ENCODE measurements at regions not wholly inside any gene's neighbourhood (a gene's known extent, or its start where the extent isn't known, plus 50 kb on each side); places are given as distances from the start of the nearest gene placed in this dataset.

DNA sequence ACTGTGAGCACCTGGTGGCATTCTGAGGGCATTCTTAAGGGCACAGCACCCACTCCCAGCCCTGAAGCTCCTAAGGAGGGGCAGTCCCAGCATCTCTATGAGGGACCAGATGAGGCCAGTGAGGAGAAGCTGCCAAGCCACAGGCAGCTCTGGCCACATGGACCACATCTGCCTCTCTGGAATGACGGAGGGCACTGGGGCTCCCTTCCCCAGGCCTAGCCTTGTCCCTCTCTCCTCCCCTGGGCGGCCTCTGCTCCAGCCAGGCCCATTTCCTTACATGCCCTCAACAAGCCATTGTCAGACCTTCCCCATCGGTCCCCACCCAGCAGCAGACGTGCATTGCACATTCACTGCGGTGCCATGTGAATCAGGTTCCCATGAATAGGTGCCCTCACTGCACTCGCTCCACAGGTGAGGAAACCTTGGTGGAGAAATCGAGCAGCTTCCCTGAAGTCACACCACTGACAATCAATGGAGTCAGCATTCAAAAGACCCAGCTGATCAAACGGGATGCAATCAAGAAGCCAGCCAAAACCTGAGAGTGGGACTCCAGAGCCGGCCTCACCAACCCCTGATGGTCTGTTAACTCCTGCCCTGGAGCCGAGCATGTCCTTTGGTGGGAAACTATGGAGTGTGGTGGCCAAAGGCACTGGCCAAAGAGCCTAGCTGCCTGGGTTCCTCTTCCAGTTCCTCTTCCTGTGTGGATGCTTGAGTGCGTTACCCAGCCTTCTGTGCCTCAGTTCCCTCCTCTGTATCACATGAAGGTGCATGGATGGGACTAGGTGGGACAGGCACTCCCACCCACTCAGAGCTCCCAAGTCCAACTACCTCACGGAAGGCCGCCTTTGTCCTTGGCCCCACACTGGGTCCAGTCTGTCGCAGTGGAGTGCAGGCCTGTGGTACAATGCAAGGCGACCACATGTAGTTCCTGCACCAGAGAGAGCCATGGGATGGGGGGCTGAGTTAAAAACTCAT is 147.3 kb downstream of the ZFP36L2 start:
- Histone ChIP-seq H3K36me3 (ENCODE audit: control insufficient read depth, insufficient read depth, low read length) (no peaks in the 10 kb centered on the region), H3K9me3 (ENCODE audit: control insufficient read depth, insufficient read depth, low read depth, low read length) (no peaks in the 10 kb centered on the region), H3K4me3 (replicated peaks in 1 of 4; ENCODE audit: control extremely low read depth in 1 of 4, insufficient read depth in 1 of 4, low read depth in 3 of 4, low read length in 4 of 4) (no peak overlapping the region), H3K4me1 (ENCODE audit: control insufficient read depth, extremely low read depth, insufficient read depth, low read length) (peaks cover 48% of the 10 kb centered on the region), H3K27me3 (ENCODE audit: control insufficient read depth, insufficient read depth, low read length) (no peaks in the 10 kb centered on the region), H3K9ac (ENCODE audit: insufficient read depth, low read length) (no peak overlapping the region), H3K4me2 (ENCODE audit: extremely low read depth, insufficient read depth, low read length) (no peak overlapping the region), H4K20me1 (ENCODE audit: control insufficient read depth, extremely low read depth, insufficient read depth, low read length) (no peaks in the 10 kb centered on the region), H3K27ac (ENCODE audit: insufficient read depth, low read length) (peak overlapping the region; percentile 14), H3K79me2 (ENCODE audit: control insufficient read depth, insufficient read depth, low read length) (no peaks in the 10 kb centered on the region), H2AFZ (ENCODE audit: low read length) (no peak overlapping the region)
- DNase-seq (ENCODE audit: low read depth in 2 of 2) = peak; percentile 47 to 51
- TF ChIP-seq EZH2 (IDR thresholded peaks at IDR 0.05; ENCODE audit: low read length, missing control alignments) = no peak
- TF ChIP-seq, protein P1, sequence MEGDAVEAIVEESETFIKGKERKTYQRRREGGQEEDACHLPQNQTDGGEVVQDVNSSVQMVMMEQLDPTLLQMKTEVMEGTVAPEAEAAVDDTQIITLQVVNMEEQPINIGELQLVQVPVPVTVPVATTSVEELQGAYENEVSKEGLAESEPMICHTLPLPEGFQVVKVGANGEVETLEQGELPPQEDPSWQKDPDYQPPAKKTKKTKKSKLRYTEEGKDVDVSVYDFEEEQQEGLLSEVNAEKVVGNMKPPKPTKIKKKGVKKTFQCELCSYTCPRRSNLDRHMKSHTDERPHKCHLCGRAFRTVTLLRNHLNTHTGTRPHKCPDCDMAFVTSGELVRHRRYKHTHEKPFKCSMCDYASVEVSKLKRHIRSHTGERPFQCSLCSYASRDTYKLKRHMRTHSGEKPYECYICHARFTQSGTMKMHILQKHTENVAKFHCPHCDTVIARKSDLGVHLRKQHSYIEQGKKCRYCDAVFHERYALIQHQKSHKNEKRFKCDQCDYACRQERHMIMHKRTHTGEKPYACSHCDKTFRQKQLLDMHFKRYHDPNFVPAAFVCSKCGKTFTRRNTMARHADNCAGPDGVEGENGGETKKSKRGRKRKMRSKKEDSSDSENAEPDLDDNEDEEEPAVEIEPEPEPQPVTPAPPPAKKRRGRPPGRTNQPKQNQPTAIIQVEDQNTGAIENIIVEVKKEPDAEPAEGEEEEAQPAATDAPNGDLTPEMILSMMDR (conservative IDR thresholded peaks at IDR 0.05 in 1 of 2, IDR thresholded peaks at IDR 0.05 in 1 of 2; ENCODE audit: low read depth in 1 of 2, low read length in 2 of 2) = no peak

DNA sequence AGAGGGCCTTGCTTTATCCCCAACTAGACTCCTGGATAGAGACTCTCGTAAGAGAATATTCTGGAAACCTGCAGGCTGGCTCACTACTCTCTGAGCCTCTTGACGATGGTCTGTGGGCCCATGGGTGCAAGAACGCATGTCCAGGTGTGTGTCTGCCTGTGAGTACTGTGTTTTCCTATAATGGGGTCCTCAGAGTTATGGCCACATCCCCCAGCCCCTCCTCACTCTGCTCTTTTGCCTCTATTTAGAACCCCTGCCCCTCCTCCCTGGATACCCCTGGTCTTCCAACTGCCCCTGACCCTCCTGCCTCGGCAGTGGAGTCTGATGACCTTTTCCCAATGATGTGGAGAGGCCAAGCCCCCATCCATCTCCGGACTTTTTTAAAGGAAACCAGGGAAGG is 148.1 kb downstream of the ZFP36L2 start:
- Histone ChIP-seq H3K4me3 (replicated peaks in 1 of 4; ENCODE audit: control extremely low read depth in 1 of 4, insufficient read depth in 1 of 4, low read depth in 3 of 4, low read length in 4 of 4) (no peak overlapping the region), H3K27ac (ENCODE audit: insufficient read depth, low read length) (no peak overlapping the region), H2AFZ (ENCODE audit: low read length) (no peak overlapping the region), H3K27me3 (ENCODE audit: control insufficient read depth, insufficient read depth, low read length) (no peaks in the 10 kb centered on the region), H3K4me2 (ENCODE audit: extremely low read depth, insufficient read depth, low read length) (no peak overlapping the region), H3K4me1 (ENCODE audit: control insufficient read depth, extremely low read depth, insufficient read depth, low read length) (peaks cover 48% of the 10 kb centered on the region), H4K20me1 (ENCODE audit: control insufficient read depth, extremely low read depth, insufficient read depth, low read length) (no peaks in the 10 kb centered on the region), H3K79me2 (ENCODE audit: control insufficient read depth, insufficient read depth, low read length) (no peaks in the 10 kb centered on the region), H3K36me3 (ENCODE audit: control insufficient read depth, insufficient read depth, low read length) (no peaks in the 10 kb centered on the region), H3K9ac (ENCODE audit: insufficient read depth, low read length) (no peak overlapping the region), H3K9me3 (ENCODE audit: control insufficient read depth, insufficient read depth, low read depth, low read length) (no peaks in the 10 kb centered on the region)
- no peak for TF ChIP-seq EZH2 (IDR thresholded peaks at IDR 0.05; ENCODE audit: low read length, missing control alignments)
- TF ChIP-seq, protein P1 (conservative IDR thresholded peaks at IDR 0.05 in 1 of 2, IDR thresholded peaks at IDR 0.05 in 1 of 2; ENCODE audit: low read depth in 1 of 2, low read length in 2 of 2) = no peak
- DNase-seq (ENCODE audit: low read depth in 2 of 2) = no peak

DNA sequence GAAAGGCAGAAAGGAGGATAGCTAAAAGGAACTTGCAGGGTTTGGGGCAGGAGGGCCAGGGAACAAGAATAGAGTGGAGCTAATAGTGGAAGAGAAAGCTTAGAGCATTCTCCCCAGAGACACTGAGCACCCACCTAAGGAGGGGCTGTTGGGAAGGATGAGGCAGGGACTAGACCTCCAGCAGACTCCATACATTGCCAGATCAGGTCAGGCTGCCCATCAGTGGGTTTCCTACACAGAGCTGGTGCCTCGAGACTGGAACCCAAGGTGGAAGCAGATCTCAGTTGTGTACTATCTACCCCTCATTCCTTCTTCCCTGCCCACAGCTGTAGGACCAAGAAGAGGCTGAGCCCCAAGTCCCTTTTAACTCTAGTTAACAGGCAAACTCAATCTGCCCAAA is 148.5 kb downstream of the ZFP36L2 start:
- TF ChIP-seq EZH2 (IDR thresholded peaks at IDR 0.05; ENCODE audit: low read length, missing control alignments) = no peak
- TF ChIP-seq, protein P1 (conservative IDR thresholded peaks at IDR 0.05 in 1 of 2, IDR thresholded peaks at IDR 0.05 in 1 of 2; ENCODE audit: low read depth in 1 of 2, low read length in 2 of 2) = no peak
- Histone ChIP-seq H4K20me1 (ENCODE audit: control insufficient read depth, extremely low read depth, insufficient read depth, low read length) (no peaks in the 10 kb centered on the region), H2AFZ (ENCODE audit: low read length) (no peak overlapping the region), H3K27ac (ENCODE audit: insufficient read depth, low read length) (no peak overlapping the region), H3K79me2 (ENCODE audit: control insufficient read depth, insufficient read depth, low read length) (no peaks in the 10 kb centered on the region), H3K4me3 (replicated peaks in 1 of 4; ENCODE audit: control extremely low read depth in 1 of 4, insufficient read depth in 1 of 4, low read depth in 3 of 4, low read length in 4 of 4) (no peak overlapping the region), H3K36me3 (ENCODE audit: control insufficient read depth, insufficient read depth, low read length) (no peaks in the 10 kb centered on the region), H3K27me3 (ENCODE audit: control insufficient read depth, insufficient read depth, low read length) (no peaks in the 10 kb centered on the region), H3K9ac (ENCODE audit: insufficient read depth, low read length) (no peak overlapping the region), H3K9me3 (ENCODE audit: control insufficient read depth, insufficient read depth, low read depth, low read length) (no peaks in the 10 kb centered on the region), H3K4me2 (ENCODE audit: extremely low read depth, insufficient read depth, low read length) (no peak overlapping the region), H3K4me1 (ENCODE audit: control insufficient read depth, extremely low read depth, insufficient read depth, low read length) (peaks cover 46% of the 10 kb centered on the region)
- no peak for DNase-seq (ENCODE audit: low read depth in 2 of 2)

All from fibroblast of lung (primary cell).